NOMO-1 treated with dmso at 0.1 percent for 144 hours (cell line): ENCODE measurements at regions not wholly inside any gene's neighbourhood (a gene's known extent, or its start where the extent isn't known, plus 50 kb on each side); places are given as distances from the start of the nearest gene placed in this dataset.
"Not testable (repeated sequence)": the region's sequence is repeated elsewhere in the genome, so short reads cannot be mapped to it uniquely, and the experiment has no call there.

Source experiments
- DNase-seq: peaks from one replicate; lab custom pipeline; 2025; ENCODE audit not compliant: unreplicated experiment; lab: John Stamatoyannopoulos, UW

DNA sequence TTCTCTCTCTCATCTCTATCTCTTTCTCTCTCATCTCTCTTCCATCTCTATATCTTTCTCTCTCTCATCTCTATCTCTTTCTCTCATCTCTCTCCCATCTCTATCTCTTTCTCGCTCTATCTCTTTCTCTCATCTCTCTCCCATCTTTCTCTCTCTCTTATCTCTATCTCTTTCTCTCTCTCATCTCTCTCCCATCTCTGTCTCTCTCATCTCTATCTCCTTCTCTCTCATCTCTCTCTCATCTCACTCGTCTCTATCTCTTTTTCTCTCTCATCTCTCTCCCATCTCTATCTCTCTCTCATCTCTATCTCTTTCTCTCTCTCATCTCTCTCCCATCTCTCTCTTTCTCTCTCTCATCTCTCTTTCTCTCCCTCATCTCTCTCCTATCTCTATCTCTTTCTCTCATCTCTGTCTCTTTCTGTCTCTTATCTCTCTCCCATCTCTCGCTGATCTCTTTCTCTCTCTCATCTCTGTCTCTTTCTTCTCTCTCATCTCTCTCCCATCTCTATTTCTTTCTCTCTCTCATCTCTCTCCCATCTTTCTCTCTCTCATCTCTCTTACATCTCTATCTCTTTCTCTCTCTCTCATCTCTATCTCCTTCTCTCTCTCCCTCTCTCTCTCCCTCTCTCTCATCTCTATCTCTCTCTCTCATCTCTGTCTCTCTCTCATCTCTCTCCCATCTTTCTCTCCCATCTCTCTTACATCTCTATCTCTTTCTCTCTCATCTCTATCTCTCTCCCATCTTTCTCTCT is 388.7 kb downstream of the NPHP4 start:
- DNase-seq: no peak

DNA sequence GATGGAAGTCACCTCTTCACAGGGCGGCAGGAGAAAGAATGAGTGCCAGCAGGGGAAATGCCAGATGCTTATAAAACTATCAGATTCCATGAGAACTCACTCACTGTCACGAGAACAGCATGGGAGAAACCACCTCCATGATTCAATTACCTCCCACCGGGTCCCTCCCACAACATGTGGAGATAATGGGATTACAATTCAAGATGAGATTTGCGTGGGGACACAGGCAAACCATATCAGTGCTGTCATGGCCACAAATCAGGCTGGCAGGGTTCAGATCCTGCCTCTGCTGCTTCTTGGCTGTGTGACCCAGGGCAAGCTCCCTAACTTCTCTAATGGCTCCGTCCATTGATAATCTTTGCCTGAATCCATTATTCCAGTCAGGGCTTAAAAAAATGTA is 389.5 kb downstream of the NPHP4 start:
- not testable (repeated sequence) for DNase-seq

DNA sequence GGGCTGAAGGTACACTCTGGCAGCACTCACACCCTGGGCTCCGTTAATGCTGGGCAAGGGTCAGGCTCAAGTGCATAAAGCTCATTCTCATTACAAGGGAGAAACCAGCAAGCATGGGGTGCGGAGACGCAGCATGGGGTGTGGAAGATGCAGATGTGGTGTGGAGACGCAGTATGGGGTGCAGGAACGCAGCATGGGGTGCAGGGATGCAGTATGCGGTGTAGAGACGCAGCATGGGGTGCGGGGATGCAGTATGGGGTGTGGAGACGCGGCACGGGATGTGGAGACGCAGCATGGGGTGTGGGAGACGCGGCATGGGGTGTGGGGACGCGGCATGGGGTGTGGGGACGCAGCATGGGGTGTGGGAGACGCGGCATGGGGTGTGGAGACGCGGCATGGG is 390.7 kb downstream of the NPHP4 start:
- no peak for DNase-seq

DNA sequence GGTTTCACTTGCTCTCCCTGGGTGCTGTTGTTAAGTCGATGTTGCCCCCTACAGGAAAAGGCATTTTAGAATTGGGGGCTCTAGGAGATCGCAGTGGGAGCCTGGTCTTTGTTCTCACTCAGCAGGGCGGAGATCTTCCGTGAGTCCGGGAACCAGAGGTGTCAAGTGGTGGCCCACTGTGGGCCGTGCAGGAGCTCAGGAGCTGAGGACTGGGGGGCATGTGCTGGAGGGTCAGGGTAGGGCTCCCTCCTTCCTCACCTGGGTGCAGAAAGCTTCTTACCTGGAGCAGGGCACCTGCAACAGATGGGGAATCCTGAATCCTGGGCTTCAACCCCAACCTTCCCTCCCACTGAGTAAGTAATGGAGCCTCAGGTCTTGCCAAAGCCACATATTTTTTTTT is 392.7 kb downstream of the NPHP4 start:
- no peak for DNase-seq

DNA sequence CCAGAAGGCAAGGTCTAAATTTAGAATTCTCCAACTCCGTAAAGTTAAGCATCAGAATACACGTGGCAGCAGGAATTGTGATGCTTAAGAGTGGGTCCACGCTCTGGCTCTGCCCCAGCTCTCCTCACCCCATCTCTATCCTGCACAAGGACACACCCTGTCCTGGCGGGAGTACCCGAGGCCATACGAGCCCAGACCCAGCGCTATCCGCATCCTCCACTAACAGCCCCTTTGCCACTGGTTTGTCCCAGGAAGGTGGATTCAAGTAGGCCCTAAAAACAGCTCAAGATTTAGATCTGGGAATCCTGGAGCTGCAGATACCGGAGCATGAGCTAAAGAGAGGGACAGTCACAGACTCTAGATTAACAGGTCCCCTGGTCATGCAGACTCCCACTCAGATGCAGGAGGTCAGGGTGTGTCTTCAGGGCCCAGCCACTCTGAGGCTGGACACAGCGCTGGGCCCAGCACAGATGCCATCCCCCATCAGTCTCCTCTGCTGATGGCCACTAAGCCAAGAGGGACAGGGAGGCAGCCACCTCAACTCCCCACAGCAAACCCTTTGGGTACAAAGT is 393.3 kb downstream of the NPHP4 start:
- no peak for DNase-seq

DNA sequence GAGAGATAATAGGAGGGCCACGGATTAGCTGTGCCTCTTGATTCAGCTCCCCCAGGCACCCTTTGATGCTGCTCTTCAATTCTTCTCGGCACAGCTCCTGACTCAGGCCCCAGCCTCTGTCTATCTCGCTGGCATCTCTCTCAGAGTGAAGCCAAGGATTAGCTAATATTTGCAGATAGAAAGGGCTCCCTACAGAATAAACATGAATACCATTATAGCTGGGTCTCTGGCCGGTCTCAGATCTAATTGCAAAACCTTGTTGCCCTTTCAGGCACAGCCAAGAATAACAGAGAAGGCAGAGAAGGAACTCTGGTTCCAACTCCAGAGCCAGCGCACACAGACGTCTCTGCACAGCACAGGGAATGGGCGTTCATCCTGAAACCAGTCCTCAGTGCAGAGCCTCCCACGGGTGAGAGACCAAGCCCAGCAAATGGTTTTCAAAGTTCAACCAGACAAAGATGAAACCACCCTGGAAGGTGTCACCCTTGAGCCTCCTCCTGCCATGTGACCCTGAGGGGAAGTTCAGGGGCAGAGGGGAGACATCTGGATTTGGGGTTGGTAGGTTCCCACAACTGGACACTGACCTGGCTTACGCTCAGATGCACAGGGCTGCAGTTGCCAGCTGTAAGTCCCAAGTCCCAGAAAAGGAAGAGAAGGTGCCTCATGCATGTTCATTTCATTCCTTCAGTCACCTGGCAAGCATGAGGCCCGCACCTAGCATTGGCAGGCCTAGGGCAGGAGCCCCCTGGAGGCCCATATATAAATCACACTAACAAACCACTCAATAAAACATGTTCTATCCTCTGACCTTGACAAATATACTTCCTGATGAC is 394.0 kb downstream of the NPHP4 start:
- no peak for DNase-seq

DNA sequence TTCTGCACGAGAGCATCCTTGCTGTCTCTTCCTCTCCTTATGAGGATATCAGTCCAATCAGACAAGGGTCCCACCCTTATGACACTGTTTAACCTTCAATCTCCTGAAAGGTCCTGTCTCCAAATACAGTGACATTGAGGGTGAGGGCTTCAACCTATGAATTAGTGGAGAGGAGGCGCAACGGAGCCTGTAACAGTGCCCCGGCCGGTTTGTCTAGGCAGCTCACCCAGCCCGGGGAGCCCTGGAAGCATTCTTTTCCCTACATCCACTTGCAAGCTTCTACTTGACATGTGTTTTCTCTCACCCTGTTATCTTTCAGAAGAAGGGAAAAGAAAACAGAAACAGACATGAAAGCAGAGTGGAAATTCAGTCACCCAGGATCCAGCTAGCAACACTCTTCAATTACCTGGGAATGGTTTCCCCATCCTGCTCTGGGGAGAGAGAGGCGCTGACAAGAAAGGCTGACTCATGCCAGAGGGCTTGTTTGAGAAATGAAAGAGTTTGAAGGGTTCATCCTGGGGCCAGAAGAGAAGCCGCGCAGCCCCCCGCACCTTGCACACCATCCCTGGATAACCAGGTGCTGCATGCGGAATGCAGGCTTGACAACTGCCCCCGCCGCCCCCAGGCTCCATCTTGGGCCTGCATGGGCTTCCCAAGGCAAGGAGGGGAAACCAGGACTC is 394.9 kb downstream of the NPHP4 start:
- no peak for DNase-seq

DNA sequence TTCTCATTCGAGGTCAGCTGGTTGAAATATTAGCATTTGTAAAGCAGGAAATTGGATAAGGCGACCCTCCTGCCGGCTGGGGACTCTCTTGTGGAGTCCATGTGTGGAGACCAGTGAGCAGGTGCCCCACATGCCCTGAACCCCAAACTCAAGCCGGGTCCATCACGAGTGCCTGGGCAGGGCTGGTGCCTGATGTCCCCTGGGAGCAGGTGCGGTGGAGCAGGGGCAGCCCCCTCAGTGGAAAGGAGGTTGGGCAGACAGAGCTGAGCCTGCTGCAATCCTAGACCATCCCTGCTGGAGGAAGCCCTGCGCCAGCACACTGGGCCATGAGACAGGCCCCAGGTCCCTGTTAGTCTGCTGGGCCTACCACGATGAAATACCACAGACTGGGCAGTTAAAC is 395.6 kb downstream of the NPHP4 start:
- DNase-seq: no peak

DNA sequence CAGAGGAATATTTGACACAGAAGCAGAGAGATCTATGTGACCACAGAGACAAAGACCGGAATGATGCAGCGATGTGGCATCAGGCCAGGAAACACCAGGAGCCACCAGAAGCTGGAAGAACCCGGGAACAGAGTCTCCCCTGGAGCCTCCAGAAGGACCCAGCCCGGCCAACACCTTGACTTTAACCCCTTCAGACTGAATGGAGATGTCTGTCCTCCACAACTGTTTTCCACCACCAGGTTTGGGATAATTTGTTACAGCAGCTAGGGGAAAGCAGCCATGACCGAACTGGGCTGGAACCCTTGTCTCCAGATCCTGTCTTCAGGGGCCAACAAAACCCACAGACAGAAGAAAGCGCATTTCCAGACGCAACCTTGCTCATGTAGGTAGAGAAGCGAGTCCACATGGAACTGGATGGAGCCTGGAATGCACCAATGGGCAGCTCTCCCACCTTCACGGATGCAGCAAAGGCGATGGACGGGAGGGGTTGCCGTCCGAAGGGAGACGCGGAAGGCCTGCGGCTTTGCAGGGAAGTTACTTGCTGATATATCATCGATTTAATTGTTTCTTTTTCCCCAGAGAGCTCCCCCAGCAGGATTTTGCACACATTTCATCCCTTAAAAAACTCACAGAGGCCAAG is 396.6 kb downstream of the NPHP4 start:
- DNase-seq: no peak

DNA sequence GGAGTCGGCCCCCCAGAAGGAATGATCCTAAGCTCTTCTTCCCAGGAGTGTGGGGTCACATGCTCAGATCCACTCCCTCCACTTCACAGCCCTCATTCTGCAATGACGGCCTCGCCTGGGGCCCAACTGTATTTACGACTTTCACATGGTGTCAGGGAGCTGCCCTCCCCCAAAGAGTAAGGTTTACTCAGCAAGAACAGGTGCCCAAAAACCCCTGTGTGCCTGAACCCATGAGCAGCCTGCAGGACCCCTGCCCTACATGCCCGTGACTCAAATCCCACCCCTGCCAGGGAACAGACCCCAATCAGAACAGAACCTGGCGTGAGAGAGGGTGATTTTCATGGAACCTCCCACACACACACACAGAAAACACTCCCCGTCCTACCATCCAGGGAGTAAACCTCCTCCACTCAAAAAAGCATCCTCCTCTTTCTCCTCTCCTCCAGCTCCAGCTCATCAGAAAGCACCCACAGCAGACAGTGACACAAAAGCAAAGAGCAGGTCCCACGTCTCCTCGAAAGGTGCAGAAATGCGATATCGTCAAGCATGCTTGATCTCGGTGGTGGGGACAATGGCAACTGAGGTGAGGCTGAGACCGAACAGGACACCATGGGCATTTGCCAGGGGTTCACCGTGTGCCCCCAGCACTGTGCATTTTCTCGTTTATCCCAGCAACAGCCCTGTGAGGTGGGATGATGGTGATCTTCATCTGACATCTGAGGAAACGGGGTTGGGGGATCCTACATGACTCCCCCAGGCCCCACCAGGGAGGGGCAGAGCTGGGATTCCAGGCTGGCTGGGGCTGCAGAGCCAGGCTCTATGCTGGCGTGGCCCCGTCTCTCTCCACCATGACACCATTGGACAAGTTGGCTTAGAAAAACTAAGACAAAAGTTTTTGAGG is 397.9 kb downstream of the NPHP4 start:
- no peak for DNase-seq

DNA sequence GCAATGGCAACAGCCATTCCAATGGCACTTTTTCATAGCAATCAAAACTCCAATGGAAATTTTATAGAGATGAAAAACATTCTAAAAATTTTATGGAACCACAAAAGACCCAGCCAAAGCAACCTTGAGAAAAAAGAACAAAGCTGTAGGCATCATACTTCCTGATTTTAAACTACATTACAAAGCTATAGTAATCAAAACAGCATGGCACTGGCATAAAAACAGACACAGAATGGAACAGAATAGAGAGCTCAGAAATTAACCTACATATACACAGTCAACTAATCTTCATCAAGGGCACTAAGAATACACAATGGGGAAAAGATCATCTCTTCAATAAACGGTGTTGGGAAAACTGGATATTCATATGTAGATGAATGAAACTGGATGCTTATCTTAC is 401.5 kb downstream of the NPHP4 start:
- DNase-seq: no peak

DNA sequence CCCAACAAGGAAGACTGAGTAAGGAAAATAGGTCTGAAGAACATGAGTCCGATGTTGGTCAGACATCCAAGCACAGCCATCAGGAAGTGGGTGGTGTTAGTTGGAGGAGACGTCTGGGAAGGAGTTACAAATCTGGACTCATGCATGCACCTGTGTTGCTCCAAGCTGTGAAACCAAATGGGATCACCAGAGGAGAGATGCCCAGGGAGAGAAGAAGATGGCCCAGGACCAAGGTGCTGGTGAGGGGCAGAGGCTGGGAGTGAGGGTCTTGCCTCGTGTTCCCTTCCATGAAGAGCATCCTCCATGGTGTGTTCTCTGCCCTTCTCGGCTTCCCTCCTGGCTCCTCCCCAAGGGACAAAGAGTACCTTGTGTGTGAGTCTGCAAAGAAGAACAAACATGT is 405.6 kb downstream of the NPHP4 start:
- DNase-seq: no peak

DNA sequence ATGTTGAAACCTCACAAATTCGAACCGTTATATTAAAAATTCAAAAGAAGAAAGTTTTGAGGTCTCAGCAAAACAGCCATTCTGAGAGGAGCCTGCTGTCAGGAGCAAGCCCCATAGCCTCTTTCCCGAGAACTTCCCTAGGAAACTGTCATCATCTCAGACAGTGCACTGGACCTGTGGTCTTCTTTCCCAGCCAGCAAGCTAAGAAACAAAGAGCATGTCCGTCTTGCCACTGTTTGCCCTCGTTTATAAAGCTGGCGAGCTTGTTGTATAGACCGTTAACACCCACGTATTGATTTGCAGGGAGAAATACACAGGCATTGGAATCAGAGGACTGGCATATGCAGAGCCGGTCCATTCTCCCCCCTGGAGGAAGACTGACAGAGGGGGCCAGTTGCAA is 407.0 kb downstream of the NPHP4 start:
- no peak for DNase-seq

DNA sequence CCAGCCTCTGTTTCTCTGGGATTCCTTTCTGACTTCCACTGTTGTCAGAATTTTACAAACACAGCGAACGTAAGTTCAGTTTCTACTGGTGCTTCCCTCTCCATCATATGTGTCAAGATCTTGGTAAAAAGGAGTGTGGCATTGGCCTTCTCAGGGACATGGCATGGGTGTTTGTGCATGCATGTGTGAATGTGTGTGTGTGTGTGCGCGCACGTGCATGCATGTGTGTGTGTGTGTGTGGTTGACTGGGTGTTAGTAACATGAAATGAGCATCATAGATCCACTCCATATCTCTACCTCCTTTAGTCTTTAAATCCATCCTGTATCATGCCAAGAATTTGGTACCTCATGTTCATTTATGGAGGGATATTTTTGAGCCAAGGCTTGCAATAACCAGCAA is 411.3 kb downstream of the NPHP4 start:
- no peak for DNase-seq

DNA sequence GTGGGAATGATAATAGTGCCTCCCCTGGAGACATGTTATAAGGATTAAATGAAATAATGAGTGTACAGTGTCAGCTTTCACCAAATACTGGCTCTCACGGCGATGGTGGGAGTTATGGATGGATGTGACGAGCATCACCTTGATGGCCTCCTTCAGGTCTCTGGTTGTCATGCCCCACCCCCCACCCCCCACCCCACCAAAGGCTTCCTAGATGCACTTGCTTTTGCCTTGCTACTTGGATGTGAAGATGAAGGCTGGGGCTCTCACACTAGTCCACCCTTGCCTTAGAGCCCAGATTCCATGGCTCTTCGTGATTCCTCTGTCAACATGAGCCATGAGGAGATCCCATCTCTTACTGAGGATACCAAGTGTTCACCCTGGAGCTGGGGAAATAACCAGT is 412.3 kb downstream of the NPHP4 start:
- DNase-seq: no peak

DNA sequence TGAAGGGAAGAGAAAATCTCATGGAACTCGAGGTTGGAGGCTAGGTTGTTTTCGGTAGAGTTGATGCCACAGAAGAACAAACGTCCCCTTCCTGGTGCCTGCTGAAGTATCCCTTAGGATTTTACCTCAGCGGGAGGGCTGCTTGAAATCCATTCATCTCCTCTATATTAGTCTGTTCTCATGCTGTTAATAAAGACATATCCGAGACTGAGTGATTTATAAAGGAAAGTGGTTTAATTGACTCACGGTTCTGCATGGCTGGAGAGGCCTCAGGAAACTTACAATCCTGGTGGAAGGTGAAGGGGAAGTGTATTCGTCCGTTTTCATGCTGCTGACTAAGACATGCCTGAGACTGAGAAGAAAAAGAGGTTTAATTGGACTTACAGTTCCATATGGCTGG is 413.5 kb downstream of the NPHP4 start:
- no peak for DNase-seq

DNA sequence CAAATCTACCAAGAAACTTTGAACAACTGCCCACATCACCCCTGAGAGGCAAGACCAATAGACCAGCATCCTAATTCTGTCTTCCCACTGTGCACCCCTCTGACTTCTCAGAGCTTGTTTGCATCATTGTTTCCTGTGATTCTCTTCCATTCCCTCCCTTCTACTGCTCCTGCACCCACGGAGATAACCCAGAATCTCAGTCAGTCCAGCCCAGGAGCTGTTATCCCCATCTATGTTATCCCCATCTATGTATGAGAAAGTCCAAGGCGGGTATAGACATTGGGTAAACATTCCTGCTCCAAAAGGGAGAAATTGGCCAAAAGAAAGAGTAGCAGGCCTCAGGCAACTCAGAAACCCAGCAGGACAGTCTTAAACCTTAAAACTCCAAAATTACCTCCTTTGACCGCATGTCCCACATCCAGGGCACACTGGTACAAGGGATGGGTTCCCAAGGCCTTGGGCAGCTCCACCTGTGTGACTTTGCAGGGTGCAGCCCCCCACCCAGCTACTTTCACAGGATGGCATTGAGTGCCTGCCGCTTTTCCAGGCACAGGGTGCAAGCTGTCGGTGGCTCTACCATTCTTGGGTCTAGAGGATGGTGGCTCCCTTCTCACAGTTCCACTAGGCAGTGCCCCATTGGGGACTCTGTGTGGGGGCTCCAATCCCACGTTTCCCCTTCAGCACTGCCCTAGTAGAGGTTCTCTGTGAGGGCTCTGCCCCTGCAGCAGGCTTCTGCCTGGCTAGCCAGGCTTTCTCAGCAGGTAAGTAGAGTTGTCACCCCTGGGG is 414.8 kb downstream of the NPHP4 start:
- no peak for DNase-seq

DNA sequence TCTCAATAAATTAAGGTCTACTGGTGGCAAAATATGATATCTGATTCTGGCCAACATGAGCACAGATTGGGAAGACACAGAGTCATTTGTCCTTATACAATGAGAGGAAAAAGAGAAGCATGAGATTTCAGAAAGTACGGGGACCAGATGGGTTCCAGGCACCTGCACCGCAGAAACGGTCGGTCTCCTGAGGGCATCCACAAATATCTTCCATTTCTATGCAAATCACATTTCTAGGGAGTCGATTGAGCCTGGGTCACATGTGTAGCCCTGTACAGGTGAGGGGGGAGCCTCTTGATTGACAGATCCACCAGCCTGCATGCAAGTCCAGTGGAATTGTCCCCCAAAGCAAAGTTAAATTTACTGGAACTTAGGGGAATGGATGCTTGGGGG is 415.6 kb downstream of the NPHP4 start:
- DNase-seq: no peak

DNA sequence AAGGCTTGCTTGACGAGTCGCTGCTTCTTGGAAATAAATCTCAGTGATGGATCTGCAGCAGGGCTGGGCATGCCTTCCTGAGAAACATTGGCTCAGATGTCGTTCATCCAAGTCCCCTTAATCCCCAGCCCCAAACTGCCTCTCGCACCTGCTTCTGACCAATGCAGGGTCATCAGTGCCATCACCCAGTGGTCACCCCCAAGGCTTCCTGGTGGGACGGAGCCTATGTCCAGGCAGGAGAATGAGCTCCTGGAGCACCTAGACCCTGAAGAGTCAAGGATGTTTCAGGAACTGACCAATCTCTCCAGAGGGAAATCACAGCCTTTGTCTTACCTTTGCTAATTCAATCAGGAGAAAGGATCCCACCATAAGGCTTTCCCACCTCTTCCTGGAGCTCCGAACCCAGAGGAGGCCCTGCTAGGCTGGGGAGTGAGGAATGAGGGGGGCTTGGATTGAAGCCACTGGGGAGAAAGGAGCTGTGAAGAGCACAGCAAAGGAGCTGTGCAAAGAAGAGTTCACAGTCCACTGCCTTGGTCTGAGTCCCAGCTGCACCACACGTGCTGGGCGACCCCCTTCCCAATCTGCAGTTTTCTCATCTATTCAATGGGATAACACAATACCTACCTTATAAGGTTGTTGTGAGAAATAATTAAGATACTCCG is 416.1 kb downstream of the NPHP4 start:
- no peak for DNase-seq
